Stimulated activated naive CD4-positive, alpha-beta T cell (primary cell): ENCODE measurements at regions not wholly inside any gene's neighbourhood (a gene's known extent, or its start where the extent isn't known, plus 50 kb on each side); places are given as distances from the start of the nearest gene placed in this dataset.

Source experiments
- DNase-seq, 6 experiments: peaks; one replicate each; lab custom pipeline; 2025; lab: John Stamatoyannopoulos, UW

DNA sequence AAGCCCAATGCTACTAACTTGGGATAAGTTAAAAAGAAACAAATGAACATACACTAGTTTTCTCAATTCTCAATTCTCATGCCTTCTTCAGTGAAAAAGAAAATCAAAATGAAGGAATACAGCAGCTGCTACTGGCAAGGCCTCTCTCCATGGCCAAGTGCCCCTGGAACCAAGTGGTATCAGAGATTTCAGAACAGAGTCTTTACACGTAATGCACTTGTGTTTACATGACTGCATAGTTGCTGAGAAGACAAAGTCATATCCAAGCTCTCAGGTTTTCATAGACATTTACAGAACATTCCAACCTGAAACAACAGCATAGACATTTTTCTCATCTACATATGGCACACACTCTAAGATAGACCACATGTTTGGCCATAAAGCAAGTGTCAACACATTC, 789.9 kb downstream of the CBLN2 start:
- DNase-seq, result no peak

DNA sequence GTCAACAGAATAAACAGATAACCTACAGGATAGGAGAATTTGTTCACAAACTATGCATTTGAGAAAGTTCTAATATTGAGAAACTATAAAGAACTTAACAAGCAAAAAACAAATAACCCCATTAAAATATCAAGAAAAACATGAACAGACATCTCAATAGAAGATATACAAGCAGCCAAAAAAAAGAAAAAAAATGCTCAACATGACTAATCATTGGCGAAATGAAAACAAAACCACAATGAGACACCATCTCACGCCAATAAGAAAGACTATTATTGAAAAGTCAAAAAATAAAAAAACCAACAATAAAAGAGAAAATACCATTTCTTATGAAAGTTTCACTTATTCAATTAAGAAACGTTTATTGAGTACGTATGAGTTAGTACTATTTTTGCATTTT, 800.5 kb downstream of the CBLN2 start:
- DNase-seq, result no peak

DNA sequence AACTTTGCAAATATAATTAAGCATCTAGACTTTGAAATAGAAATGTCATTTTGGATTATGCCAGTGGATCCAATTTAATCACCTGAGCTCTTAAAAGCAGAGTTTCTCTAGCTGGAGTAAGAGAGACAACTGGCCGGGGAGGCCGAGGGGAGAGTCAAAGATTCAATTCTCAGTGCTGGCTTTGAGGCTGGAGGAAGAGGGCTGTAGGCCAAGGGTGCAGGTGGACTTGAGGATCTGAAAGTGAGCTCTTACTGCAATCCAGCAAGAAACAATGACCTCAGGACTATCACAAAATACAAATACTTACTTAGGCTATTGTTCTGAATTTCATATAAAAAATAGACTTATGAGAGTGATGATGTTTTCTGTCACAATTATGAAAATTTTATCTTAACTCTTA, 814.5 kb downstream of the CBLN2 start:
- DNase-seq, result no peak

DNA sequence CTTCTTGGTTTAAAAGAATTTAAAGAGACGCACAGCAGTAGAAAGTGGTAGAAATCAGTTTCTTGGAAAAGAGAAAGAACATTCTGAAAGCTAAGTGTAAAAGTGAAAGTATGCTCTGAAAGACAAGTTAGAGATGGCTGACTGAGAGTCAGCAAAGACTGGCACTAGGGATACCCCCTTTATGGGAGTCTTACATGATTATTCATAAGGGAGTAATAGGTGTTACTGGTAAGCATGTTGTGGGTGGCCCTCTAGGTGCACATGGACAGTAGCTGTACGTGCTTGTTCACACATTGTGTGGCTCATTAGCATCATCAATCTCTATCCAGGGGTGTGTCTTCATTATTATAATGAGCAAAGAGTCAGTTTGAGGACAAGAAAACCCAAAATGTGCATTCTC, 816.2 kb downstream of the CBLN2 start:
- DNase-seq, result no peak

DNA sequence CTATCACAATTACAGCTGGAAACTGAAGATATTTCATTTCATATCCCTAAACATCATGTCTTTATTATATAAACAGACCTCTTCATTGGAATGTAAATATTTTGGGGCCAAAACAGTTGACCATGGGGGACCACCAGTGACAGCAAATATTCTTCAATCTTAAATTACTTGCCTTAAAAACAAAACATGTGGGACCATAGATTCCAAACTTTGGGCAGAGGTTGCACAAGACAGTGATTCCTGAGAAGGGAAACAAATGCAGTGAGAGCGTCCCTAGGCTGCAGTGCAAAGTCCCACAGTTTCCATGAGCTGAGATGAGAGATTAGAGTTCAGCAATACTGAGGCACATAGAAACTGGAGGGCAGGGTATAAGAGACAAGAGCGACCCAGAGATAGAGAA, 818.9 kb downstream of the CBLN2 start:
- DNase-seq, result no peak

DNA sequence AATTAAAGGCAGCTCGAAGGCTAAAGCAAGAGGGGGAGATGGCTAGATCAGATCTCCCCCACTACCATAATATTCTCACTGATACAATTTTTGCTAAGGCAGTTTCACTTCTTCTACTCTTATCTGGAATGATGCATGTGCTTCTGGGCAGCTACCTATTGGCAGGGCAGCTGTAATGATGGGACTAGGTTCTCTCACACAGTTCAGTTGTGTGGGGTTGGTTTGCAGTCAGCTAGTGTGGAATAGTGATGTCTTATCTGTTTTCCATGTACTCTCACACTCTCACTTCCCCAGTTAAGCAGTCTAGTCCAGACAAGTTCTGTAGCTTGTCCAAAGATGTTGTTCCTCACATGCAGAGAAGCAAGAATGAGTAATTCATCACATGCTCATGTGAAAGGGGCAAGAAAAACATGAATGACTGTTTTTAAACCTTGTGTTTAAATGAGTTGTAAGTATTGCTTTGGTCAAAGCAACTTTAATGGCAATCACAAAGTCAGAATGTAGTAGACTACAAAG, 836.1 kb downstream of the CBLN2 start:
- no peak for DNase-seq

DNA sequence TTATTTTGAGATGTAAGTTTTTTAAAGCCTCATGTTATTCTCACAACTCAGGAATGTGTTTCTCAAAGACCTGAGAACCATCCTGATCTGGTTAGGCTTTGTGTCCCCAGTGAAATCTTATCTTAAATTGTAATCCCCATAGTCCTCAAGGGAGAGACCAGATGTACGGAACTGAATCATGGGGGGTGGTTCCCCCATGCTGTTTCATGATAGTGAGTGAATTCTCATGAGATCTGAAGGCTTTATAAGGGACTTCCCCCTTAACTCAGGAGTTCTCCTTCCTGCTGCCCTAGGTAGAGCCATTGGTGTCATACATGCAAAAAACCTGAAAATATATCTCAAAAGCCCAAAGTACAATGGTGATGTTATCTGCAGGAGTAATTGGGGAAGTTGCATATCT, 836.7 kb downstream of the CBLN2 start:
- DNase-seq, result no peak

DNA sequence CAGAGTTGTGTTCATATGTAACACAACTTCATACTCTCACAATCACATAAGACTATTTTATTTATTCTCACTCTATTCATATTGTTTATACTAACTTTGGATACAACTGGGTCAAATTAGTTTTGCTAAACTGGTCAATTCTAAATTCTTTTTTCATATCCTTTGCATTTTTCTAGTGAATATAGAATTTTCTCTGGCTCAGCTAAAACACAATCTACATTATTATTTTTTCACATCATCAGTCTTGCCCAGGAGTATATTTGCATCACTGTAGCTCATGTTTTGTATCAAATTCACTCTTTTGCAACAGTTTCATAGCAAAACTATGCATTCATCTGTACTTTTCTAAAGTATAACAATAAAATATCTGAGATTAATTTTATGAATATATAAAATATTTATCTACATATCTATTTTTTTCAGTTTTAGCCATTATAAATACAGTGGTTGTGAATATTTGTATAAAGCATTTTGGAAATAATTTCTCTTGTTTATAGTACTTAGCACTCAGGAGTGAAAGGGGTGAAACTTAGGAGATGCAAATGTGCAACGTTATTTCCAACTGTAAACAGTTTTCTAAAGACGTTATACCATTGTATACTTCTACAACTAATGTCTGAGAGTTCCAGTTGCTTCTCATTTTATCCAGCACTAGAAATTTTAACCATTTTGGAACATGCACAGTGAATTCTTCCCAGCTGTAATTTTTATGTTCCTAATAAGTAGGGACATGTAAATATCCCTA, 854.6 kb downstream of the CBLN2 start:
- DNase-seq, result no peak

DNA sequence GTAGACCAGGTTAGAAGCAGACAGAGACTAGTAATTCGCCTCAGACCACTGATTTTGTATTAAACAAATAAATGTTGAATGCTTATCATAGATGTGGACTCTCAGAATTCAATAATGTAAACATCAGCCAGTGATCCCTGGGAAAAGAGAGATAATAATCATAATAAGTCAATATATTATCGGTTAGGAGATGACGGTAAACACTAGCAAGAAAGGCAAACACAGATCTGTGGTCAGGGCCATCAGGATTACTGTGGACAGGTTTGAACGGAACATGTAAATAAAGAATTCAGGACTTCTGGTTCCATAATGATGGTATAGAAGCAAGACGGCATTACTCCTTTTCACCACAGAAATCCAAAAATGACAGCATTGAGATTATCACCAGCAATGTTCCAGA, 861.6 kb downstream of the CBLN2 start:
- DNase-seq, result no peak

DNA sequence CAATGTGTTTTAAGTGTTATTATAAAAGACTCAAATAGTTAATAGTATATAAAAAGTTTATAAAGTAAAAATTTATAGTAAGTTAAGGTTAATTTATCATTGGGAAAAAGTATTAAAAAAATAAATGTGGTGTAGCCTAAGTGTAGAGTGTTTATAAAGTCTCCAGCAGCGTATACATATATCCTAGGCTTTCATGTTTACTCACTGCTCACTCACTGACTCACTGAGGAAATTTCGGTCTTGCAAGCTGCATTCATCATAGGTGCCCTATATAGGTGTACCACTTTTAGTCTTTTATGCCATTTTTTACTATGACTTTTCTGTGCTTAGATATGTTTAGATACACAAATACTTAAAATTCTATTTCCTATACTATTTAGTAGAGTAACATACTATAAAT, 866.0 kb downstream of the CBLN2 start:
- DNase-seq, result no peak

DNA sequence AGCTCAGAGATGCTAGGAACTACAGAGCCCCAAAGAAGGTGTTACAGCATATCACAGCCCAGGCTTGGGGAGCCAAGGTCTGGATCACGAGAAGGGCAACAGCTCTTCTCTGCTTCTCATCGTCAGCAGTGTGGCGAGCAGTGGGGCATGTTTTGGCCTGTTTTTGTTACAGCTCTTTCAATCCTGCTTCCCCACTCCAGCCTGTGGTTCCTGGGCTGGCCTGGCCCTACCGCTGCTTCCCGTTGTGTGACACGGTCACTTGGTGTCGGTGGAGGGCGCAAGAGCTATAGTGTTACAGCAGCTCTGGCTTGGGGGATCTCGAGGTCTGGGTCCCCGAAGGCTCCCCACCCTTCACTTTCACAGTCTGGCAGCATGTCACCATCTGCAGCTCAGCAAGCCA, 870.2 kb downstream of the CBLN2 start:
- DNase-seq, result no peak

DNA sequence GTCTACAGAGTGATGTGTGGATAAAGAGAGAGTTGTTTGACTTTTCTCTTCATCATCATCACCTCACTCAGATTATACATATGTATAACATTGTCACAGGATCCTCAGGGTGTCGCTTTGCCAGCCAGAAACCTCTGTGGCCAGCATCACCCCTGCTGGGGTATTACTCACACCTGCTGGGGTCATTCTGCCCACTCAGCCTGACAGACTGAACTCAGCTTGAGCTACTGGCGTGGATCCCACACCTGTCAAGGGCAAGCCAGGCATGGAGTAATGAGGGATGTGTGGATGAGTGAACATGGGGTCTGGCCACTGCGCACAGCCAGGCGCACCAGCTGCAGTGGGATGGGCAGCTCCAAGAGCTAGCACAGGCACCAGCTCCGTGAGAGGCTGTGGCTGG, 870.6 kb downstream of the CBLN2 start:
- no peak for DNase-seq

DNA sequence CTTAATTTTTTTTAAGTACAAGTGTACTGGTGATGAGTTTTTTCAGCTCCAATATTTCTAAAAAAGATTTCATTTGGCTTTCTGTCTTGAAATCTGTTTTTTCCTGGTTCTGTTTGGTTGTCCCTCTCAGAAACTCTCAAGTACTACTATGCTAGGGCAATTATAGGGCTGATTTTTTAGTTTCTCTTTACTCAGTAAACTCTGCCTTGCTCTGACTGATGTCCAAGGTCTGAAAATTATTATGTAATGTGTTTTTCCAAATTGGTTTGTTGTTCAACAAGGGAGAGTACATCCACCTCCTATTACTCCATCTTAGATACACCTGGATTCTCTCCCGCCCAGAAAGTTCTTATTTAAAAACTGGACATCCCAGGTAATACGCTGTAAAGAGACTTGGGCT, 877.7 kb downstream of the CBLN2 start:
- no peak for DNase-seq

DNA sequence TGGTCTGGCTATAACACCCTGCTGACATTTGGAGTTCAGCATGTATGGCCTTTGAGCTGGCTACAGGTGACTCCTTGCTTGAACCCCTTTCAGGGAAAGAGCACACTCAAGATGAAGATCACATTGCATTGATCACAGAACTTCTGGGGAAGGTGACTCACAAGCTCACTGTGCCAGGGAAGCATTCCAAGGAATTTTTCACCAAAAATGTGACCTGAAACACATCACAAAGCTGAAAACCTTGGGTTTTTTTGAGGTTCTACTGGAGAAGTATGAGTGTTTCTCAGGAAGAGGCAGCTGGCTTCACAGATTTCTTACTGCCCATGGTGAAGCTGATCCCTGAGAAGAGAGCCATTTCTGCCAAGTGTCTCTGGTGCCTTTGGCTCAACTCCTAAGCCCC, 879.0 kb downstream of the CBLN2 start:
- no peak for DNase-seq

DNA sequence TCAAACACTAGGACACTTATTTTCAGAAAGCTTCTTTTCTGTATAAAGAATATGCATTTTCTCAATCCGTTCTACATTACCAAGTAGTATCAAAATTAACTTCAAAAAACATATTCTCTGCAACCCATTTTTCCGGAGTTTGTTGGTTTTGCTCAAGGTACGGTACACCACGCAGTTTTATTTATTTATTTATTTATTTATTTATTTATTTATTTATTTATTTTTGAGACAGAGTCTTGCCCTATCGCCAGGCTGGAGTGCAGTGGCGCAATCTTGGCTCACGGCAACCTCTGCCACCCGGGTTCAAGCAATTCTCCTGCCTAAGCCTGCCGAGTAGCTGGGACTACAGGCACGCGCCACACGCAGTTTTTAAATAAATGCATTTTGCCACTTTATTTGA, 900.3 kb downstream of the CBLN2 start:
- no peak for DNase-seq

DNA sequence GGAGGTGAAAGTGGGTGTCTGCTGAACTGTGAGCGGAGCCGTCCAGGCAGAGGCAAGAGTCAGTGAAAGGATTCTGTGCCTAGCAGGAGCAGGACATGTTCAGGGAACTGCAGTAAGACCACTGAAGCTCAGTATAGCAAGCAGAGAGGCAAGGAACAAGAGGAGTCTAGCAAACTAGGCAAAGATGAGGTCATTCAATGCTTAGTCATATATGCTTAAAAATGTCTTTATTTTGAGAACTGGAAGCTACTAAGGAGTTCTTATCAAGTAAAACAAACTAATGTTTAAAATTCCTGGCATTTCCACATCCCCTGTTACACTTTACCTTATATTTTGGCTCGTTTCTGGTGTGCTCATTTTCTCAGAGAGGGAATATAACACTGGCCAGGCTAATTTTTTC, 913.4 kb downstream of the CBLN2 start:
- no peak for DNase-seq

DNA sequence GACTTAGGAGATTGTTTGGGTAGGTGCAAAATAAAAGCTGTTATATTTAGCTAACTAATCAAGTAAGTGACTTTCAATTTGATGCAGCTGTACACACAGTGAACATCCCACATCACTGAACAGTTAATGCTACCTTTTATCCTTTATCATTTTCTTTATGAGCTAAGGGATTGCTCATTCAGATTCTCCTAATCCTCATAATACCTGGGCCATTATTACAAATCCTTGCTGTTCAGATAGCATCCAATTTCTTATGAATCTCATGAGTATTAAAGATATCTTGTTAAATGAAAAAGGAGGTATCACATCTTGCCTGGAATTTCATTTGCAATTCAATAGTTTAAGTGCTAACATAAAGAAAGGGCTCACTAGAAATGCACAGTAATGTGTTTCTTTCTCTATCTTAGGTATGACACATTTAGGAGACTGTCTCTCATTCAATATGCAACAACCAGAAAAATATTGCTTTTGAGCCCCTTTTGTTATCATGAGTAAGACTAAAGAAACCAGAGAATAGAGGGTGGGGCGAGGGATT, 918.5 kb downstream of the CBLN2 start:
- DNase-seq, result no peak

DNA sequence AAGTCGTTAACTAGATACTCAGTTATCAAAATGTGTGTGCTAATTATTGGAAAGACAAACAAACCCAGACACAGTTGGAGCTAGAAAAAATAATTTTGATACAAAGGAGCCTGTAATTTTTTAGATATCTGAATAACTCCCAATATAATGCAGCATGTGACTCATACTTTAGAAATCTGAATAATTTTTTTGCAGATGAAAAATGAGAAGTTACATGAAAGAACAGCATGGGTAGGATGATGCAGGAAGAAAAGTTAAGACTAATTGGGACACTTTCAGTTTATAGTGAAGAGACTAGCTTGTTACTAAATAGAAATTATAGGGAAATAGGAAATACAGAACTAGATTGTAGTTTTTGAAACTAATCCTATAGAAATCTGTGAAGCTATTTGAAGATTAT, 945.8 kb downstream of the CBLN2 start:
- no peak for DNase-seq

DNA sequence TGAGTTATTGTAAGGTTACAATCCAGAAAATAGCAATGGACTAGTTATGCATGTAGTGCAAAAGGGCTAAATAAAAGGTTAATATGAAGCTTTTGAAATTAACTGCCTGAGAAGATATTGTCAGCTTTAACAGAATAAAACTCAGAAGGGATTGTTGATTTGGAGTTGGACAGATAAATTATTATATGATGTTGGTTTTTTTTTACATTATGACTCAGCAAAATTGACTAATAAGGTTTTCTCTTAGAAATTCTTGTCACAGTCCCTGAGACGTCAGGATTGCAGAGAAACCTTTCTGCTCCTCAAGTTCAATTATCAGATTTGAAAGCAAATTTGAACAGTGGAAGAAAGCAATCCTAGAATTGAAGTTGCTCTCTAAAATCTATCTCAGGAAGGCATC, 946.9 kb downstream of the CBLN2 start:
- no peak for DNase-seq

DNA sequence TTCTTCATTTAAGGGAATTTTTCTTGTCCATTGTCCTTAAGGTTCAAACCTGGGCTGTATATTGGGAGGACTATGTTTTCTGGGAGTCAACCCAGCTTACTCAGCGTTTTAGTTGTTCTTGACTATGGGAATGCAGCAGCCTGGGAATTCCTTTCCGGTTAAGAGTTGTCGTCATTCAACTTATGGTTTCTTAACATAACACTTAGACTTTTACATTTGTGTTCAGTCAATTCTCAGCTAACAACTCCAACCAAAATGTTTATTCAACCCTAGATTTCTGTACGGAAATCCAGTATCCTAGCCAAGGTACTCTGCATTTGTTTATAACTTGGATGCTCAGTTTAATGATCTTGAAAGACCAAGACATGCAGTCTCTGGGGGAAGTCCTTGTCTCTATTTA, 960.9 kb downstream of the CBLN2 start:
- no peak for DNase-seq

DNA sequence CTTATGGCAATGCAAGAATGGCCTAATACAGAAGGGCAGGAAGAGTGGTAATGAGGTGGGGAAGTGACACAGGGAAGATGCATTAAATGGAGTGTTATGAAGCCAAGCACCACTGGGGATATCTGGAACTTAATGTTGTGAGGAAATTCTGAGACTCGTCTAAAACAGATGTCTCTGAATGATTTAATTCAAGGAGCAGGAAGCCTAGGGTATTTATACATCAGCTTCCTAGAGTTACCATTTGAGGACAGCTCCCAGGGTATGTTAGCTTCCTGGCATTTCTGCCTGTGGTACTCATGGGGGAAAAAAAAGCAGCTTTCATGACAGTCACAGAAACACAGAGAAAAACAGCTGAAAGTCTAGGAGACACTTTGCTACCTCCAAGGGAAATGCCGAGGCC, 989.5 kb downstream of the CBLN2 start:
- no peak for DNase-seq

DNA sequence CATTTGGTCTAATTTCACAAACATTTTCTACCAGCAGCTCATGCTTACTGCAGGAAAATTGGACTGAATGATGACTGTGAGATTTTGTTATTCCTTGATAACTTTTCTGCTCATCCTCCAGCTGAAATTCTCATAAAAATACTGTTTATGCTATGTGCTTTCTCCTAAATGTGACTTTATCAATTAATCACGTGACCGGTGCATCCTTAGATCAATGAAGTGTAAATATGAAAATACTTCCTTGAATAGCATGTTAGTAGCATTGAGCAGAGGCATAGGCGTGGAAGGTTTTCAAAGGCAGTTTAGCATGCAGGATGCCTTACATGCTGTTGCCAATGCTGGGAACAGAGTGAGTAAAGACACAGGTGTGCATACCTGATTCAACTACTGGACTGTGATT, 1002.5 kb downstream of the CBLN2 start:
- DNase-seq, result no peak

DNA sequence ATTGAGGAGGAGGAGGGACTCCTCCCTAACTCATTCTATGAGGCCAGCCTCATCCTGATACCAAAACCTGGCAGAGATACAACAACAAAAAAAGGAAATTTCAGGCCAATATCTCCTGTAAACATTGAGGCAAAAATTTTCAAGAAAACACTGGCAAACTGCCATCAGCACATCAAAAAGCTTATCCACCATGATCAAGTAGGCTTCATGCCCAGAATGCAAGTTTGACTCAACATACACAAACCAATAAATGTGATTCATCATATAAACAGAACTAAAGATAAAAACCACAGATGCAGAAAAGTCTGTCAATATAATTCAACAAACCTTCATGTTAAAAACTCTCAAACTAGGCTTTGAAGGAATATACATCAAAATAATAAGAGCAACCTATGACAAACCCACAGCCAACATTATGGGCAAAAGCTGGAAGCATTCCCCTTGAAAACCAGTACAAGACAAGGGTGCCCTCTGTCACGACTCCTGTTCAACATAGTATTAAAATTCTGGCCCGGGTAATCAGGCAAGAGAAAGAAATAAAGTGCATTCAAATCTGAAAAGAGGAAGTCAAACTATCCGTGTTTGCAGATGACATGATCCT, 1014.3 kb downstream of the CBLN2 start:
- no peak for DNase-seq
